ENCODE measurements at regions not wholly inside any gene's neighbourhood (a gene's known extent, or its start where the extent isn't known, plus 50 kb on each side); places are given as distances from the start of the nearest gene placed in this dataset.
A peak's percentile ranks its signal among the peaks of the same experiment; 100 is the strongest.
"Not testable (repeated sequence)": the region's sequence is repeated elsewhere in the genome, so short reads cannot be mapped to it uniquely, and the experiment has no call there.

DNA sequence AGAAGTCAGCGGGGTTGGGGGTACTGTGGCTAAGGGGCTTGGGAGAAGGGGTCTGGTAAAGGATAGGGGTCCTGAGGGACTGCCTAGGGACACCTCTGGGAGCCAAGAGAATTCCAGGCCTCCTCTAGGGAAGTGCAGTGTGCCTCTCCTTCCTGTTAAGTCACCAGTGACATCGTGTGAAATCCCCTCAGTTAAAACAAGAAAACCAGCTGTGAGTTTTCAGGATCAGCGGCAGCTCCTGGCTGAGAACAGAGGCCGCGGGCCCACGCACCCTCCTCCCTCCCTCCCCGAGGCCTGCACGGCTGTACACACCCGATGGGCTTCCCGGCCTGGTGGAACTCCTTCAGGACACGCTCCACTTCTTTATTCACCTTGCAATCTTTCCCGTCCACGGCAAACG, 5400.0 kb upstream of the TPTE start:
- TF ChIP-seq, protein P1, sequence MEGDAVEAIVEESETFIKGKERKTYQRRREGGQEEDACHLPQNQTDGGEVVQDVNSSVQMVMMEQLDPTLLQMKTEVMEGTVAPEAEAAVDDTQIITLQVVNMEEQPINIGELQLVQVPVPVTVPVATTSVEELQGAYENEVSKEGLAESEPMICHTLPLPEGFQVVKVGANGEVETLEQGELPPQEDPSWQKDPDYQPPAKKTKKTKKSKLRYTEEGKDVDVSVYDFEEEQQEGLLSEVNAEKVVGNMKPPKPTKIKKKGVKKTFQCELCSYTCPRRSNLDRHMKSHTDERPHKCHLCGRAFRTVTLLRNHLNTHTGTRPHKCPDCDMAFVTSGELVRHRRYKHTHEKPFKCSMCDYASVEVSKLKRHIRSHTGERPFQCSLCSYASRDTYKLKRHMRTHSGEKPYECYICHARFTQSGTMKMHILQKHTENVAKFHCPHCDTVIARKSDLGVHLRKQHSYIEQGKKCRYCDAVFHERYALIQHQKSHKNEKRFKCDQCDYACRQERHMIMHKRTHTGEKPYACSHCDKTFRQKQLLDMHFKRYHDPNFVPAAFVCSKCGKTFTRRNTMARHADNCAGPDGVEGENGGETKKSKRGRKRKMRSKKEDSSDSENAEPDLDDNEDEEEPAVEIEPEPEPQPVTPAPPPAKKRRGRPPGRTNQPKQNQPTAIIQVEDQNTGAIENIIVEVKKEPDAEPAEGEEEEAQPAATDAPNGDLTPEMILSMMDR (IDR thresholded peaks at IDR 0.05) = not testable (repeated sequence)
- not testable (repeated sequence) for TF ChIP-seq POLR2A, EP300 (IDR thresholded peaks at IDR 0.05)
- TF ChIP-seq POLR2AphosphoS5 (IDR thresholded peaks at IDR 0.05) = peak; percentile 19

Data from gastroesophageal sphincter (tissue), 3 donors.